ENCODE measurements at regions not wholly inside any gene's neighbourhood (a gene's known extent, or its start where the extent isn't known, plus 50 kb on each side); places are given as distances from the start of the nearest gene placed in this dataset.
"Not testable (repeated sequence)": the region's sequence is repeated elsewhere in the genome, so short reads cannot be mapped to it uniquely, and the experiment has no call there.

DNA sequence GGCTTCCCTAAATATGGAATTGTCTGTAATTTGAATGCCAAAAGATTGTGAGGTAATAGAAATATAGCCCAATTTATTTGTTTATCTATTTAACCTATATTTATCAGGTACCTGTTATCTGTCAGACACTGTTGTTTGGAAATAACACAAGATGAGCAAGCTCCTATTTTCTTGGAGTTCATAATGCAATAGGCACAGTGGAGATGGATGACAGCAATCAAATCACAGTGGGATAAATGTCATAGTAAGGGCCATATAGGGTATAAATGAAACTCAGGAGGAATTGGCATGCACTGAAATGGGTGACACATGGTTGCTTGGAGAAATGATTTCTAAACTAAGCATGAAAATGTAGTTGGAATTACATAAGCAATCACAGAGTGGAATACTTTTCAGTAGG is 761.8 kb upstream of the MBL2 start:
- DNase-seq (ENCODE audit: low spot score): no peak

DNA sequence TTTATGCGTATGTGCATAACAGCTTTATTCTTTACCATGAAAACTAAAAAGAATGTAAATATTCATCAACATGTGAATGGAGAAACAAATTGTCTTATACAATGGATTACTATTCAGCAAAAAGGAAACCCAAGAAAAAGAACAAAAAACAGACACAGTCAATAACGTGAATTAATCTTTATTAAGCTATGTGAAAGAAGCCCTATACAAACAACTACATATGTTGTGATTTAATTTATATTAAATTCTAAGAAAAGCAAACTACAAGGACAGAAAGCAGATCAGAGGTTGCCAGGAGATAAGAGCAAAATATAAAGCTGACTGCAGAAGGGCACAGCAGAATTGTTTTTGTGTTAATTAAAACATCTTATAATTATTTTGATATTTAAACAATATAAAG is 756.4 kb upstream of the MBL2 start:
- no peak for DNase-seq (ENCODE audit: low spot score)

DNA sequence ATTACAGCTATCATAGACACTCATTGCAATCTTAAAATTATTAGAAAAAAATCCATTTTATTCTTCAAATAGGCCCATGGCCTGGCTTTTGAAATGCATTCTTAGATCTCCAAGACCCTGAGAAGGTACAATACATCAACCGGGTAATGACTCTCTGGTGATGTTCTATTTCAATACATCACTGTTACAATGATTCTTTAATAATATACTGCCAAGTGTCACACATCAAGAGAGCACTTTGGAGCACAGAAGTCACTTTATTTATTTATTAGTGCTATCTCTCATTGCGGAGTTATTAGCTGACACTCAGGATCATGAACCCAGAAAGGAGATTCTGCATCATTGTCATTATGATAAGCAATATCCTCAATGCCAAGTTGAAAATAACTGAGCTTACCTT is 748.5 kb upstream of the MBL2 start:
- DNase-seq (ENCODE audit: low spot score): no peak

DNA sequence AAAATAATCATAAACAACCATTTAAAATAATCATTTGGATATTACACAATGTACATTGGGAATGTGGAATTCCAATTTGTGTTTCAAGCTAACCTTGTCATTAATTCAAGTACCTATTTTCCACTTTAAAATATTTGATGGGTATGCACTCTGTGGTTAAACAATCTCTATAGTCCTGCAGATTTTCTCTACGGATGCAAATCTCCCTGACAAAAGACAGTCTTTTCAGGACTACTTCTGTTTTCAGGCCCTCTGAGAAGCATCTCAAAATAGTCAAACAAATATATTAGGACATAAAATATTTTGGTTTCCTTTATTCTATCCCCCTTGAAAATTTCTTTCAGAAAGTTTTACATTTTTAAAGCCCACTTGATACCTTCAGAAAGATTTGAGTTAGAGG is 735.6 kb upstream of the MBL2 start:
- DNase-seq (ENCODE audit: low spot score): no peak

DNA sequence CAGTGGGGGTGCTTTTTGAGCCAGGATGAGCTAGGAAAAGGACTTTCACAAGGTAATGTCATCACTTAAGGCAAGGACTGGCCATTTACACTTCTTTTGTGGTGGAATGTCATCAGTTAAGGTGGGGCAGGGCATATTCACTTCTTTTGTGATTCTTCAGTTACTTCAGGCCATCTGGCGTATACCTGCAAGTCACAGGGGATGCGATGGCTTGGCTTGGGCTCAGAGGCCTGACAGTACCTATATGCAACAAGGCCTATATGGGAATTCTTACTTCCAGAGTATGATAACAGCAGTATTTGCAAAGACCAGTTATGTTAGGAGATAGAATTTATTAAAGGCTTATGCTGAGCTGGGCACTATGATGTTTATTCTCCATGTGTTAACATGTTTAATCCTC is 731.9 kb upstream of the MBL2 start:
- DNase-seq (ENCODE audit: low spot score): not testable (repeated sequence)

DNA sequence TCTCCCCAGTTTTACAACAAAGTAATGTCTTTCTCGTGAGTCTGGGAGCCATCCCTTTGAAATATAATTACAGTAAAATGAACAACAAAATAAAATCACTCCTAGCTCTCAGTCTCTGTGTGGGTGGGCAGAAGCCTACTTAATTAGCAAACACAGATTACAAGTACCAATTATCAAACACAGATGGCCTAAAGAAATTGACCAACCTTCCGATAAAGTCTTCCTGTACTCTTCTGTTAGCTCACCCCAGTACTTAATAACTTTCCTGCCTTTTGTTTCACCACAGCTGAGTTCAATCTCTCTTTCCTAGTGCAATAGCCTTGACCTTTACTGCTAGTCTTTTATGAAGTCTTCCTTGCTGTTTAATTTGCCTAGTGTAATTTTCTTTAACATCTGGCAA is 719.2 kb upstream of the MBL2 start:
- no peak for DNase-seq (ENCODE audit: low spot score)

DNA sequence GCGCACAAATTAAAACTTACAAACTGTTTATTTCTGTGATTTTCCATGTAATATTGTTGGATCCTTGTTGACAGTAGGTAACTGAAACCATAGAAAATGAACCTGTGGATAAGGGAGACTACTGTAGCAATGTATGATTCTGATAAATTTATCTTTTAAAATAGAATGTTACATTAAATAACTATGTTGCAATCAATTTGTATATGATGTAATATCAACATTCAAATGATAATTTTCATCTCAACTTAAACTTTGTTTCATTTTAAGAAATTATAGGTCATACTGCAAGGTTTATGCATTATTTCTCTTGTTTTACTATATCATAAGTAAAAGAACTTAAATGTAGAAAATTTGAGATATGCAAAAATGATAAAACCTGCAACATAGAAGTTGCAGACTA is 718.0 kb upstream of the MBL2 start:
- DNase-seq (ENCODE audit: low spot score): no peak

DNA sequence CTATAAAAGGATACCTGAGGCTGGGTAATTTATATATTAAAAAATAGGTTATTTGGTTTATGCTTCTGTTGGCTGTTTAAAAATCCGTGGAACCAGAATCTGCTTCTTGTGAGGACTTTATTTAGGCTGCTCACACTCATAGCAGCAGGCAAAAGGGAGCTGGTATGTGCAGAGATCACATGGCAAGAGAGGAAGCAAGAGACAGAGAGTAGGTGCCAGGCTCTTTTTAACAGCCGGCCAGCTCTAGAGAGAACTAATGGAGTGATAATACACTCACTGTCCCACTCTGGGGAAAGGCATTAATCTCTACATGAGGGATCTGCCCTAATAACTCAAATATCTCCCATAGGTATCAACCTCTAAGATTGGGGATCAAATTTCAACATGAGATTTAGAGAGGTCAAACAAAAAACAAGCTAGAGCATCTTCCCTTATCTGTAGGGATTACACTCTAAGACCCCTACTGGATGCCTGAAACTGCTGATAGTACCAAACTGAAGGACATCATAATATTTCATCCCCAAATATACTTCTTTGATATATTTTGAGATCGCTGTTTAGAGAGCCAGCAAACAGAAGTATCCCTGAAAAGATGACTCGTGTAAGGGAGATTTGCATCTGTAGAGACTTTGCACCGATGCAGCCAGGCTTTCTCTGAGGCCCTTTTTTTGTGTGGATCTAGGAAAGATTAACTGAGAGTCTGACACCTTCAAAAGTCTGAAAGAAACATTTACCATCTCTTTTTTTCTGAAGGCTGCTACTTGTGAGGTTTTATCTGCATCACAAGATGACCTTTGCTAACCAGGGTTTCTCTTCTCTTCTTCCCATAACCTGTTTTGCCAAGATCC is 717.0 kb upstream of the MBL2 start:
- DNase-seq (ENCODE audit: low spot score): no peak

DNA sequence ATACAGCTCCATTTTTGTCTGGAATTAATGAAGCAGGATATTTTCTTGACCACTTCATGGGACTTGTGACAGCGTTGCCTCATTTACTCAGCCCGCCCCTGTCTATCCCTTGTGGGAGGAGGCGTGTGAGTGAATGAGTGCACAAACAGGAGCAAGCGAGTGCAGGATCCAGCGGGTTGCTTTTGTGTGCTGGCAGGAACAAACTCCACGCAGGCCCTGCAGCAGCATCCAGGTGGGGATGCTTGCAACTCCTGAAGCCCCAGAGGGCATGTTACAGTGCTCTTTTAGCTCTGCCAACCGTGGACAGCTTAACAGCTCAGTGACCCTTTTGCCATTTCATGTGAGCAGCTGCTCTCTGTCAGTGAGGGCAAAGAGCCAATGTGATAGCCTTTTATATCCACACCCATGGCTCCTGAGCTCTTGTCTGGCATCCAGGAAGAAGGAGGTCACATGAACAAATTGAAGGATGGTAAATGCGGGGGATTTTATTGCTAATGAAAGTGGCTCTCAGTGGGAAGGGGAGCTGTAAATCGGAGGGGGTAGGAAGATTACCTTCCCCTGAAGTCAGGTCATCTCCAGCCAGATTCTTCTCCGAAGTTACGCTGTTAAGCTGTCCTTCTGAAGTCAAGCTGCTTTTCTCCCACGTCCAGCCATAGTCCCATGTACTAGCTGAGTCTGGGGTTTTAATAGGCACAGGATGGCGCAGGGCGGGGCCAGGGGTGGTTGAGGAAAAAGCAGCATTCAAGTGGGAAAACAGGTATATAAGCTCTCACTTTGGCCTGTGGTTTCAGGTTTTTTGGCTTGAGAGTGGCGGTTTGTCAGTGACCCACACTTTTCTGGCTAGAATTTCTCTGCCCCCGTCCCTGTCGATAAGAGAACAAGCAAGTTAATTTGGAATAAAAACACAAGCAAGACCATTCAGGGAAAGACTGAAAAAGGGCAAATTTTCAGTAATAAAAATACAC is 714.7 kb upstream of the MBL2 start:
- no peak for DNase-seq (ENCODE audit: low spot score)

DNA sequence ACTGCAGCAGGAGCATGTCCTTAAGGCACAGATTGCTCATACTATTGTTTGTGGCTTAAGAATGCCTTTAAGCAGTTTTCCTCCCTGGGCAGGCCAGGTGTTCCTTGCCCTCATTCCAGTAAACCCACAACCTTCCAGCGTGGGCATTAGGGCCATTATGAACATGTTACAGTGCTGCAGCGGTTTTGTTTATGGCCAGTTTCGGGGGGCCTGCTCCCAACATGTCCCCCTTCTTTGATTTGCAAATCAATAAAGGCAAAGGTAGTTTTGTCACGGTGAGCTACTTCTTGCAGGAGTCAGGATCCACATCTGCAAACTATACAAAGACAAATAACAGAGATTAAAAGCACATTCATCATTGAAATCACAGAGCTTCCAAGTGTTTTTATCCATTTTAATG is 712.8 kb upstream of the MBL2 start:
- DNase-seq (ENCODE audit: low spot score): not testable (repeated sequence)

DNA sequence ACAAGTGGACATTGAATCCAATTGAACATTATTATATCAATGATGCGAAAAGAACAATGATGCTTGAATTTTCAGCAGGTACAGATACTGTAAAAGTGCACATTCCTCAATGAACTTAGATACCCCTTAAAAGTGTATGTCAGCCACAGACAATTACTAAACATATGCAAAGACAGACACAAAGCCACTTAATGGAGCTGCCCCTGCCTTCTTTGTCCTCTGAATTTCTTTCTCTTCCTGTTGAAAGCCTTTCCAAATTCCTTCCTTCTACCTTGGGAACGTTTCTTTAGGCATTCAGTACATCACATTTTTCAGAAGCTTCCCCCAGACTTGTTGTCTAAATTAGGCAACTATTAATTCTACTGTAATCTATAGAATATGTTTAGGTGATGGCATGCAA is 706.8 kb upstream of the MBL2 start:
- DNase-seq (ENCODE audit: low spot score): no peak

DNA sequence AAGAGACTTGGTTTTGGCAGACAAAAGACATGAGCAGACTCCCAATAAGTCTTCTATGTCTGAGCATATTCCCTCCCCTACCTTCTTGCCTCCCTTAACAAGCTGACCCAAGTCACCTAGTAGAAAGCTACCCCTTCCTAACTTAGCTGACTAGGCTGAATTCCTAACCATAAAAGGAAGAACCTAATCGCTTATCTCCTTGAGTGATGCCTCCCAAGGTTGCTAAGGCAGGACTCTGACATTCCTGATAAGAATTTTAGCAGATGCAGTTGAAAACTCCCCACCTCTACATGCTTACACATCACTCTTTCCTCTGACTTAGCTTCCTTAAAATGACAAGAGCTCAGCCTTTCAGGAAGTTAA is 704.7 kb upstream of the MBL2 start:
- no peak for DNase-seq (ENCODE audit: low spot score)

DNA sequence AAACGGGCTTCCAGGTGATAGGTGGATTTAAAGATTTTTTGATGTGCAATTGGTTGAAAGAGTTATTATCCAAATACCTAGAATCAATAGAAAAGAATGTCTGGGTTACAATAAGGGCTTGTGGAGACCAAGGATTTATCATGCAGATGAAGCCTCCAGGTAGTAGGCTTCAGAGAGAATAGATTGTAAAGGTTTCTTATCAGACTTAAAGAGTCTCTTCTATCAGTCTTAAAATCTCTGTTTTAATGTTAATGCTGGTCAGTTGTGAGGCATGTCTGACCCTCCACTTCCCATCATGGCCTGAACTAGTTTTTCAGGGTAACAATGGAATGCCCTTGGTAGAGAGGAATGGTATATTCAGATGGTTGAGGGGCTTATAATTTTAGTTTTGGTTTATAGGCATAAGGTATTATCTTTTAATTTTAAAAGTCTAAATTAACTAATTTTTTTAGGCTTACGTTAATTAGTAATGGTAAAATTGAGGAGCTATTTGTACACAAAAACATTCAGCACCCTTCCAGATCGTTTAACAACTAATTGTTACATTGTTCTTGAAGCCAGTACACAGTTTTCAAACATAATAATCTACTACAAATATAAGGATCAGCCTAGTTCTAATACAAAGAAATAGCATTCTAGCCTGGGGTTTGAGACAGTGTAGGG is 704.2 kb upstream of the MBL2 start:
- no peak for DNase-seq (ENCODE audit: low spot score)

DNA sequence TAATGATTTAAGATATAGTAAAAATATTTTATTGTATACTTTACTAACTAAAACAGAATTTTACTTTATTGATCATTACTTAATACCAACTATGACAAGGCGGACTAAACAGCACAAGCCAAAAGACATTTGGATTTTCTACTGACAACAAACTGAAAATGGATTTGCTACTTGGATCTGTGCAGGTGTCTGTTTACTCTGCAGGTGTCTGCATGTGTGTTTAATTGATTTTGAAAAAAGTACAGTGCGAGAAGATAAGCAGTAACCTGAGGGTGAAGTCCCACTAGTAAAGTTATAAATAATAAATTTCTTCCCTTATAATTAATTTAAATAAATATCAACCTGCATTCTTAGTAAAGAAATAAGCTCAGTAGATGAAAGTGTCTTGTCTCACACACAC is 696.8 kb upstream of the MBL2 start:
- no peak for DNase-seq (ENCODE audit: low spot score)

DNA sequence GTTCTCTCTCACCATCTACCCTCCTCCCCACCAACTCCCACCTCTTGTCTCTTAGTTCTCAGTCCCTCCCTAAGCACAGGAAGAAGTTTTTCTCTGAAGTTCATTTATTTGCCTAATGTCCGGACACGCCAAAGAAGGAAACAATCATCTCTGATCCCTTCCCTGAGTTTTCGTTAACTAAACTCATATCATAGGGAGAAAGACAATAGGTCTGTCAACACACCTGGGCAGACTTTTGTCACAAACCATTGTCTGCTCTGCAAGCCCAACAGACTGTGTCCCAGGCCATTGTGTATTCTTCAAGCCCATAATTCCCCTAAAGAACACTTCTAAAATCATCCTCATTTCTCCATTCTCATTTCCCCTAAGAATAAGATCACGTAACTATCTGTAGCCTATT is 691.0 kb upstream of the MBL2 start:
- no peak for DNase-seq (ENCODE audit: low spot score)

DNA sequence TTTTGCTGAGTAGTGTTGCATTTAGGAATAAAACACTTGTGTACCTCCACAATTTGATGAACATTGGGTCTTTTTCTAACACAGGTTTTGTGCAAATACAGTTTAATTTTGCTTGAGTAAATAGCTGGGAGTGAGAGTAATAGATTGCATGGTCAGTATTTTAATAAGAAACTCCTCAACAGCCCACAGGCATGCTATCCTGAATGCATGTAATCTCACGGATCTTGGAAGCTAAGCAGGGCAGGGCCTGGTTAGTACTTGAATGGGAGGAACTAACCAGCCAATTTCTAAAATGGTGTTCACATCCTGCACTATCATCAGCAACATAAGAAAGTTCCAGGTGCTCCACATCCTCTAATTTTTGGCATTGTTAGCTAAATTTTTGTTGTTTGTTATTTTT is 685.4 kb upstream of the MBL2 start:
- no peak for DNase-seq (ENCODE audit: low spot score)

DNA sequence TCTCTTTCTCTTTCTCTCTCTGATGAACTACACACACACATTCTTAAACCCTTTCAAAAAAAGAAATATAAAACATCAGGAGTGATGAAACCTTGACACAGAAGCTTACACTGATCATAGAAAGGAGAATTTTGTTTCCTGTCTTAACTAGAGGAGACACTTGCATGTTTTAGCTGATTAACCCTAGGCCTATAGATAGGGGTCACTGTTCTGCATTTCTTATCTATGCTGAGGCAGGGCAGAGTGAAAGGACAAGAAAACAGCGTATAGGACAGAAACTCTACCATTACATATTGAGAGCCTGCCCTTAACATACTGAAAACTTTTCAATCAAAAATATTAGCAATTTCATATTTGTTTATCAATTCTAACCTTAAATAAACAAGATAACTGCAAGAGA is 680.6 kb upstream of the MBL2 start:
- no peak for DNase-seq (ENCODE audit: low spot score)

DNA sequence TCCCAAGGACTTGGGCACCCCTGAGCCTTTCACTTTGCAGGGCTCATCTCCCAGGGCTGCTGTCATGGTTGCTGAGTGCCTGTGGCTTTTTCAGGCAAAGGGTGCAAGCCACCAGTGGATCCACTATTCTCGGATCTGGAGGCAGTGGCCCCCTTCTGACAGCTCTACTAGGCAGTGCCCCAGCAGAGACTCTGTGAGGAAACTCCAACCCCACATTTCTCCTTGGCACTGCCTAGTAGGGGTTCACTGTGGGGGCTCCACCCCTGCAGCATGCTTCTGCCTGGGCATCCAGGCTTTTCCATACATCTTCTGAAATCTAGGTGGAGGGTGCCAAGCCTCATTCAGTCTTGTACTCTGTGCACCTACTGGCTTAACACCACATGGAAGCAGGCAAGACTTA is 675.0 kb upstream of the MBL2 start:
- no peak for DNase-seq (ENCODE audit: low spot score)

DNA sequence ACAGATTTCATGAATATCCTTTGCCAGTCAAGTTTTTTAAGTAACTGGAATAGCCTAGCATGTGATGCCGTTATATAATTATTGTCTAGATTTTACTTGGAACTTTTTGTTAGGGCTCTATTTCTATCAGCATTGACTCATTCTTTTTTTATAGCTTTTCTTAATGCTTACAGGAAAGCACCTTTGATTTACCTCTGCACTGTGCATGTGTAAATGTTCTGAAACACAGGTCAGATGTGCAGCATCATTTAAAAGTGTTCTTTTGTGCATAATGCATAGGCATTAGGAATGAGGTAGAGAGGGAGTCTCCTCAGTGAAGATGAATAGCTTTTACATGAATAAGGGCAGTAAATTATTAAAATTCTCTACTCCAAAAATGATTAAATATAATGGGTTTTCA is 669.3 kb upstream of the MBL2 start:
- no peak for DNase-seq (ENCODE audit: low spot score)

DNA sequence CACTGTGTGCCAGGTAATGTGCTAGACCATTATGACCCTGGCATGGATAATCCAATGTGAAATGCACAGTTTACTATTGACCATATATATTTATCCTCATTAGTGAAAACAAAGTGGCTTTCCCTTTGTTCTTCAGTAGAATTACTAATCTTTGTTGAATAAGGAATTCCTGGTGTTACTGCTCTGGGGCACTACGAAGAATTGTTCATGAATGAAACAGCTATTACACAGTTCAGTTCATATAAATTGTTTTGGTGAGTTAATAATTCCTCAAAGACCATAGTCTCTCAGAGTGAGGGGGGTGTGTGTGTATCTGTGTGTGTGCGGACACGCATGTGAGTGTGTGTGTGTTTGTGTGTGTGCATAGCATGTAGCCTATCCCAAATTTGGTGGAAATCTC is 668.0 kb upstream of the MBL2 start:
- DNase-seq (ENCODE audit: low spot score): no peak

DNA sequence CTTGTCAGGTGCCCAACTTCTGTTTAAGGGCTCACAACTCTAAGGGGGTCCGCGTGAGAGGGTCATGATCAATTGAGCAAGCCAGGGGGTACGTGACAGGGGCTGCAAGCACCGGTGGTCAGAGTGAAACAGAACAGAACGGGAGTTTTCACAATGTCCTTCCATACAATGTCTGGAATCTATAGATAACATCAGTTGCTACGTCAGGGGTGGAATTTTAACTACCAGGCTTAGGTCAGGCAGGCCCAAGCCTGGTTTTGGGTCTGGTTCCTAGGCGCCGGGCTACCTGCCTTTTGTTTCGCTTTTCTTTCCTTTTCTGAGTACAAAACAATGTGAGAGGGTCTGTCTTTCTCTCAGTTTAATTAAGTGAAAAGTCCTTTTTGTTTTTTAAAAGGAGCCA is 666.5 kb upstream of the MBL2 start:
- DNase-seq (ENCODE audit: low spot score): not testable (repeated sequence)

DNA sequence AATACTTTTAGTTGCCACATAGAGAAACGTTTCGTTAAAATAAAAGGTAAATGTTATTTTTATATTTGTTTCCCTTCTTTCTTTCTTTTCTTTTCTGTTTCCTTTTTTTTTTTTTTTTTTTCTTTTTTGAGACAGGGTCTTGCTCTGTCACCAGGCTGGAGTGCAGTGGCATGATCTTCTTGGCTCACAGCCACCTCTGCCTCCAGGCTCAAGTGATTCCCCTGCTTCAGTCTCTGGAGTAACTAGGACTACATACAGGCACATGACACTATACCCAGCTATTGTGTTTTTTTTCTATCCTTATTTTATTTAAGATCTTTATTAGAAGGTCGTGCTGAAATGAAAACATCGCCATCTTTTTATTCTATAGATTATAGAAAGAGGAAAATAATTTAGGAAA is 661.8 kb upstream of the MBL2 start:
- DNase-seq (ENCODE audit: low spot score): no peak

DNA sequence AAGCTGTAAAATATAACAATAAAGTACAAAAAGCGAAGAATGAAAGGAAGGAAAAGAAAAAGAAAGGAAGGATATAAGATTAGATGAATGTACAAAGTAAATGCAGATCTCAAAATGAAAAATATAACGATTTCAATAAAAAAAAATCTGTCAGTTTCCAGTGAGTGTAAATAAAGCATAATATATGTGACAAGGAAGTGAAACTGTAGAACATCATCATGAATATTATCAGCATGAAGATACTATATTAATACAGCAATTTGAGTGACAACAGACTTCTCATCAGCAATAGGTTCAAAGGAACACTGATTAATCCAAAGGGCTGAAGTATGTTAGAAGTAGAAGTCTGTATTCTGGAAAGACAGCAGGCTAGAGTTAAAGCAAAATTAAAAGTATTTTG is 659.5 kb upstream of the MBL2 start:
- no peak for DNase-seq (ENCODE audit: low spot score)

All from SW480 (cell line).